Frontal cortex (tissue), 3 donors: ENCODE measurements at regions not wholly inside any gene's neighbourhood (a gene's known extent, or its start where the extent isn't known, plus 50 kb on each side); places are given as distances from the start of the nearest gene placed in this dataset.
"Not testable (repeated sequence)": the region's sequence is repeated elsewhere in the genome, so short reads cannot be mapped to it uniquely, and the experiment has no call there.

Experiments used
- DNase-seq, 2 donors: peaks; one replicate each; pipeline ENCODE4 v3.0.0; 2012; ENCODE audit warnings: low spot score in 2 of 2
- FAIRE-seq: peaks from 2 replicates; lab custom pipeline; 2012; peaks lifted over from hg19 to GRCh38; lab: Jason Lieb, UNC
- donor health status: control.
- donor health status: control.
- donor health status: control.

DNA sequence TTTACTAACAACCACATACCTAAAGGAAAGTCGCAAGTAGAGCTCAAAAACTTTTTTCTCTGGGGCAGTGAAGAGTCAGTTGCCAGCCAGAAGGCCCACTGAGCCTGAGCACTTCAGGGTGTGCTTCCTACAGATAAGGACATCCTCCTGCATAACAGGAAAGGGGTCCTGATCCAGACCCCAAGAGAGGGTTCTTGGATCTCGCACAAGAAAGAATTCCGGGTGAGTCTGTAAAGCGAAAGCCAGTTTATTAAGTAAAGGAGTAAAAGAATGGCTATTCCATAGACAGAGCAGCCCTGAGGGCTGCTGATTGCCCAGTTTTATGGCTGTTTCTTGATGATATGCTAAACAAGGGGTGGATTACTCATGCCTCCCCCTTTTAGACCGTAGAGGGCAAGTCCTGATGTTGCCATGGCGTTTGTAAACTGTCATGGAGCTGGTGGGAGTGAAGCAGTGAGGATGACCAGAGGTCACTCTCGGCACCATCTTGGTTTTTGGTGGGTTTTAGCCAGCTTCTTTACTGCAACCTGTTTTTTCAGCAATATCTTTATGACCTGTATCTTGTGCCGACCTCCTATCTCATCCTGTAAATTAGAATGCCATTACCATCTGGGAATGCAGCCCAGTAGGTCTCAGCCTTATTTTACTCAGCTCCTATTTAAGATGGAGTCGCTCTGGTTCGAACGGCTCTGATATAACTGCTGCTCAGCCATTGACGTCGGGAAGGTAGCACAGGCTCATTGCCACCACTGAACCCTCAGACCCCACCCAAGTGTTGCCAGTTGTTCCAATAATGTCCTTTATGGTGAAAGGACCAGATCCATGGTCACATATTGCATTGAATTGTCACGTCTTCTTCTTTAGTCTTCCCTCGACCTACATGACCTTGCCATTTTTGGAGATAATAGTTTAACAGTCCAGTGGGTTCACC lies 96.6 kb upstream of the ERRFI1 start:
- FAIRE-seq (no peak), DNase-seq (no peak)

DNA sequence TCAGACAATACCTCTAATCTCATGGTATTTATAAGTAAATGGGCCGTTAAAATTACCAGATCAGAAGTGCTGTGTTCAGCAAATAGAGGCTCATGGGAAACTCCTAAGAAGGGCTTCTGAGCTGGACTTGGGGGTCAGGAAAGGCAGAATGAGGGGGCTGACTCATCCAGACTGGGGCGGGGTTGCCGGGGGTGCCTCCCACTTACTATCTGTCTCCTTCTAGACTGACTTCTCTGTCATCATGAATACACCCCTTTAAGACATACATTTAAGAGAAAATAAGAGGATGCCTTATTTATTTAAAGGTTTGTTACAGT lies 96.0 kb upstream of the ERRFI1 start:
- FAIRE-seq (no peak), DNase-seq (no peak)

GRCh38 chr1:8121261-8122159 lies 95.4 kb upstream of the ERRFI1 start:
- peak in 1 of 2 donors; percentile 29 for DNase-seq
- FAIRE-seq: no peak

GRCh38 chr1:8120693-8121260 lies 94.7 kb upstream of the ERRFI1 start:
- FAIRE-seq (no peak), DNase-seq (no peak)

DNA sequence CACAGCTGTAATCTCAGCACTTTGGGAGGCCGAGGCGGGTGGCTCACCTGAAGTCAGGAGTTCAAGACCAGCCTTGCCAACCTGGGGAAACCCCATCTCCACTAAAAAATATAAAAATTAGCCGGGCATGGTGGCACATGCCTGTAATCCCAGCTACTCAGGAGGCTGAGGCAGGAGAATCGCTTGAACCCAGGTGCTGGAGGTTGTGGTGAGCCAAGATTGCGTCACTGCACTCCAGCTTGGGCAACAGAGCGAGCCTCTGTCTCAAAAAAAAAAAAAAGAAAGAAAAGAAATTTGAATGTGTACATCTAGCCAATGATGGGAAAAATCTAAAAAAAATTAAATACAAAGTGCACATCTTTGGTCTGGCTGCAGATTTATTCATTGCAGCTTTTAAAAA lies 92.6 kb upstream of the ERRFI1 start:
- FAIRE-seq, DNase-seq: not testable (repeated sequence)

DNA sequence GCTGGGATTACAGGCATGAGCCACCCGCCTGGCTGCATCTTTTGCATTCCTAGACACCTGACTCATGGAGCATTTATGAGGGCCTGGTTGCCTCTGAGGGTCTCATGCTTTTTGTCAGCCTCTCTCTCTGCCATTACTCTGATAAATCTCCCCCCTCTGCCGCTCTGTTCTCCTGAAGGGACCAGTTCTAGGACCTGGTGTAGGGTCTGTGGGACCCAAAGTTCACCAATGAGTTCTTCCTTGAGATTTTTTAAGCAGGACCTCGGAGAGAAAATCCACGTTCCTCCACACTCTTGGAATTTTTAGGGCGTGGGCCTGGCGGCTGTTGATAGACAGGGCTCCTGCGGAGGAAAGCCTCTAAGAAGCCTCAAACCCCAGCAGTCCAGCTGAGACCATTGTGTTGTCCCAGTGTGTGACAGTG lies 91.9 kb upstream of the ERRFI1 start:
- FAIRE-seq (no peak), DNase-seq (no peak)

DNA sequence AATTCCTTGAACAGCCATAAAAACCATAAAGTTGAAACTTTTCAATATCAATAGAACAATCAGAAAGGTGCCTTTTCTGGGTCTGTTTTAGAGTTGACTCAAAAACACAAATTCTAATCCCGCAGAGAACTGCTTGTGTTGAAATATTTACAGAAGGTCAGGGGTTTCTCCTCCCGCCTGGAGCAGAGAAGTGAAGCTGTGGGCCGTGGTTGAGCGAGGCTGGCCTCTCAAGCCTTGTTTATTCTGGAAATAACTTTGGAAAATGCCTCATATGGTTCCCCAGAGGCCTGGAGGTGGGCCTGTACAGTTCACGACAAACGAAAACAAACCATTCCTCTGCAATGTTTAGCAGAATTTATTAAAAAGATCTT lies 90.8 kb upstream of the ERRFI1 start:
- DNase-seq: peak in 1 of 2 donors; percentile 26
- FAIRE-seq: no peak

GRCh38 chr1:8115769-8116167 lies 89.7 kb upstream of the ERRFI1 start:
- FAIRE-seq (no peak), DNase-seq (no peak)

DNA sequence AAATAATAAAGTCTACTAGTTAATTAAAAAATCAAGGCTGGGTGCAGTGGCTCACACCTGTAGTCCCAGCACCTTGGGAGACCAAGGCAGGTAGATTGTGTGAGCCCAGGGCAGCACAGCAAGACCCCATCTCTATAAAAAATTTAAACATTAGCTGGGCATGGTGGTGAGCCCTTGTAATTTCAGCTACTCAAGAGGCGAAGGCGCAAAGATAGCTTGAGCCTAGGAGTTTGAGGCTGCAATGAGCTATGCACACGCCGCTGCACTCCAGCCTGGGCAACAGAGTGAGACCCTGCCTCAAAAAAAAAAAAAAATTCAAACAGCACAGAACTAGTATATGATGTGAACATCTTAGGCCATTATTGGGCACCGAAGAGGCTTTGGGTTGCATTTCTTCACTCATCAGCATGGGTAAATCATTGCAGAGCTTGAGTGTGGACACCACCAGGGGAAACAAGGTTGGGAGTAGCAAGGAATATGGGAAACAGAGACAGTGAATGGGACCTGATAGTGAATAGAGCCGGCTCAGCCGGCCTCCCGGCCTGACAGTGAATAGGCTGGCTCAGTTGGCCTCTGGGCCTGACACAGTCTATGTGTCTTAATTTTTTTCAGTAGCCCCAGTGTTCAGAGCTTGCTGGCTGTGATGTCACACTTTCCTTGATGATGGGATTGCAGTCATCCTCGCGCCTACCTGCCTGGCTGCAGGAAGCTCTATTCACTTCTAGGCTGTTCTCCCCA lies 89.1 kb upstream of the ERRFI1 start:
- DNase-seq (no peak), FAIRE-seq (no peak)

DNA sequence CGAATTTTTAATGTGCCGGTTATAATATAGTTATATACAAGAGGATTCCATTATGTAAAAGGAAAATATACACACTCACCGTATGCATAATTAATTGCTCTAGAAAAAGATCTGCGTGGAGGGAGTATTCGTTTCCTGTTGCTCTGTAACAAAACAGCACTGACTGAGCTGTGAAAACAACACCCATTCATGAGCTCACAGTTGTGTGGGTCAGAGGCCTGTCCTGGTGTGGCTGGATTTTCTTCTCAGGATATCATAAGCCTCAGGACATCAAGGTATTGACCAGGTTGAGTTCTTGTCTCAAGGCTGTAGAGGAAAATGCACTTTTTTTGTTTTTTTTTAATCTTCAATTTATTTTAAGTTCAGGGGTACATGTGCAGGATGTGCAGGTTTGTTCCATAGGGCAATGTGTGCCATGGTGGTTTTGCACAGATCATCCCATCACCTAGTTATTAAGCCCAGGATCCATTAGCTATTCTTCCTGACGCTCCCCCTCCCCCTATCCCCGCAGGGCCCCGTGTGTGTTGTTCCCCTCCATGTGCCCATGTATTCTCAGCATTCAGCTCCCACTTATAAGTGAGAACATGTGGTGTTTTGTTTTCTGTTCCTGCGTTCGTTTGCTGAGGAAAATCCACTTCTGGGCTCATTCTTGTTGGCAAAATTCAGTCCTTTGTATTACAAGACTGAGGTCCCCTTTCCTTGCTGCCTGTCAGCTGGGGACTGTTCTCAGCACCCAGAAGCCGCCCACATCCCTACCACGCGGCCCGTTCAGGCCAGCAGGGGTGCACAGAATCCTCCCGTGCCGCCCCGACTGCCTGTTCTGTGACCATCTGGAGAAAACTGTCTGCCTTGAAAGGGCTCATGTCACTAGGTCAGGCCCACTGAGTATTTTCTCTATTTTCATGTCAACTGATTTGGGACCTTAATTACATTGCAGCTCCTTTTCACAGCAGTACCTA lies 87.4 kb upstream of the ERRFI1 start:
- FAIRE-seq (no peak), DNase-seq (no peak)

- FAIRE-seq (no peak), DNase-seq (no peak)
Measured at GRCh38 chr1:8112611-8113261, 86.6 kb upstream of the ERRFI1 start.

DNA sequence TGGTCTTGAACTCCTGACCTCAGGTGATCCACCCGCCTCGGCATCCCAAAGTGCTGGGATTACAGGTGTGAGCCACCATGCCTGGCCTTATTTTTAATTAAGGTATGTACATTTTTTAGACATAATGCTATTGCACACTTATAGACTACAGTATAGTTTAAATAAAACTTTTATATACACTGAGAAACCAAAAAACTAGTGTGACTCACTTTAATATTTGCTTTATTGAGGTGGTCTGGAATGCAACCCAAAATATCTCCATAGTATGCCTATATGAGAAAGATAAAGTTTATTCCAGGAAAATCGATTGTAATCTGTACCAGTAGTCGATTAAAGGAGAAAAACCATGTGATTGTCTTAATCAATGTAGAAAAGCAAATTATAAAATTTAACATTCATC lies 85.5 kb upstream of the ERRFI1 start:
- DNase-seq (no peak), FAIRE-seq (no peak)

DNA sequence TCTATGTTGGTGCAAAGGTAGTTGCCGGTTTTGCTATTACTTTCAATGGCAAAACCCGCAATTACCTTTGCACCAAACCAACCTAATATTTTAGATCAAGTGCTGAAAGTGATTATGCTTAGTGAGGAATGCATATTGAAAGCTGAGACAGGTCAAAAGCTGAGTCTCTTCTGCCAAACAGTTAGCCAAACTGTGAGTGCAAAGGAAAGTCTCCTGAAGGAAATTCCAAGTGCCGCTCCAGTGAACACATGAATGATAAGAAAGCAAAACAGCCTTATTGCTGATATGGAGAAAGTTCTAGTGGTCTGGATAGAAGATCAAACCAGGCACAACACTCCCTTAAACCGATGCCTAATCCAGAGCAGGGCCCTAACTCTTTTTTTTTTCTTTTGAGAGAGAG lies 83.1 kb upstream of the ERRFI1 start:
- DNase-seq (no peak), FAIRE-seq (no peak)

DNA sequence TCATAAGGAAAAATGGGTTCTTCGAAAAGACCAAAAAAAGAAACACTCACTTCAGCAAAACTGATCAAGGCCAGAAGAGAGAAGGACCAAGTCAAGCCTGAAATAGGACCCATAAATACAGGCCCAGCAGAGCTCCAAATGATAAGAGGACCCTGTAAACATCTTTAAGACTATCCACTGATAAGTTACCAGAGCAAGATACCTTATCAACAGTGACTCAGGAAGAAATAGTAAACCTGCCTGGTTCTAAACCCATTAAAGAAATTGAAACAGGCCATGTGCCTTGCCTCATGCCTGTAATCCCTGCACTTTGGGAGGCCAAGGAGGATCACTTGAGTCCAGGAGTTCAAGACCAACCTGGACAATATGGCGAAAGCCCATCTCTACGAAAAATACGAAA lies 81.8 kb upstream of the ERRFI1 start:
- DNase-seq (no peak), FAIRE-seq (no peak)

- DNase-seq: no peak
- no peak for FAIRE-seq
Measured at GRCh38 chr1:8104278-8105236, 78.4 kb upstream of the ERRFI1 start.

DNA sequence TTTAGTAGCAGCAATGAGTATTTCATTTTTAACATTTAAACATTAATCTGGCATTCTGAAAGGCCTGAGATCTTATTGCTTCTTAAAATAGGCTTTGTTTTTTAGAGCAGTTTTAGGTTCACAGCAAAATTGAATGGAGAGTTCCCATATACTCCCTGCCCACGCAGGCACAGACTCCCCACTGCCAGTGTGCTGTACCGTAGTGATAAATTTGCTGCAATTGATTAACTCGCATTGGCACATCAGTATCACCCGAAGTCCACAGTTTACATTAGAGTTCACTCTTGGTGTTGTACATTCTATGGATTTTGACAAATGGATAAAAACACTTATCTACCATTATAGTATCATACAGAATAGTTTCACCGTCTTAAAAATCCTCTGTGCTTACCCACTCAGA lies 71.8 kb upstream of the ERRFI1 start:
- DNase-seq (no peak), FAIRE-seq (no peak)

GRCh38 chr1:8097077-8097799 lies 71.1 kb upstream of the ERRFI1 start:
- FAIRE-seq: no peak

More at GRCh38 chr1:8097077-8097799, 71.1 kb upstream of the ERRFI1 start:
- DNase-seq: no peak
